H1 (cell line): ENCODE measurements at regions not wholly inside any gene's neighbourhood (a gene's known extent, or its start where the extent isn't known, plus 50 kb on each side); places are given as distances from the start of the nearest gene placed in this dataset.

Experiments
- CTCF ChIA-PET: fragments of 300-600 bp; sonication (Branson Sonifier 250); formaldehyde crosslinking; loops from one replicate; lab custom pipeline; 2021; ENCODE audit not compliant: partially characterized antibody; lab: Charles Lee
- POLR2A ChIA-PET: fragments of 300-600 bp; sonication (Branson Sonifier 250); formaldehyde crosslinking; loops from one replicate; lab custom pipeline; 2021; ENCODE audit warnings: inconsistent platforms; ENCODE audit not compliant: partially characterized antibody; lab: Charles Lee
- DNase-seq, 2 experiments: peaks; one replicate each; pipeline versions ENCODE4 v3.0.0 to v3.0.0-alpha.2; 2010 to 2022; ENCODE audit warnings: low spot score in 2 of 2, low read depth in 1 of 2, mixed read lengths in 1 of 2
- FAIRE-seq: peaks from 2 replicates; lab custom pipeline; 2011; peaks lifted over from hg19 to GRCh38; lab: Jason Lieb, UNC
- H2AFZ ChIP-seq: 2 replicates; pipeline ENCODE4 v1.8.1; 2012; ENCODE audit warnings: low read length, inconsistent platforms
- H2AK5ac ChIP-seq: 2 replicates; pipeline ENCODE4 v1.6.1; 2013; ENCODE audit warnings: low read depth, low read length
- H2BK120ac ChIP-seq: replicated peaks from 2 replicates; pipeline ENCODE3; 2013; ENCODE audit warnings: low read depth, low read length, inconsistent platforms
- H2BK12ac ChIP-seq: 2 replicates; pipeline ENCODE4 v1.6.1; 2013; ENCODE audit warnings: low read depth, low read length
- H2BK15ac ChIP-seq: 2 replicates; pipeline ENCODE4 v1.6.1; 2013; ENCODE audit warnings: low read length
- H2BK20ac ChIP-seq: 2 replicates; pipeline ENCODE4 v1.6.1; 2013; ENCODE audit warnings: low read length
- H2BK5ac ChIP-seq: 2 replicates; pipeline ENCODE4 v1.6.1; 2013; ENCODE audit warnings: low read depth, low read length
- H3K14ac ChIP-seq: 2 replicates; pipeline ENCODE4 v1.6.1; 2013; ENCODE audit warnings: inconsistent platforms; ENCODE audit not compliant: insufficient read length
- H3K18ac ChIP-seq: 2 replicates; pipeline ENCODE4 v1.6.1; 2013; ENCODE audit warnings: low read length; ENCODE audit errors: extremely low read depth
- H3K23ac ChIP-seq: 2 replicates; pipeline ENCODE4 v1.6.1; 2013; ENCODE audit warnings: inconsistent platforms; ENCODE audit not compliant: insufficient read length
- H3K23me2 ChIP-seq: 2 replicates; pipeline ENCODE4 v1.6.1; 2013; ENCODE audit warnings: low read depth, low read length
- H3K27ac ChIP-seq: 2 replicates; pipeline ENCODE4 v1.6.1; 2011; ENCODE audit warnings: low read depth, low read length, inconsistent platforms
- H3K27me3 ChIP-seq, 4 experiments: replicated peaks in 1 of 4; 1 replicate in 1 of 4; 2 replicates in 3 of 4; pipeline versions ENCODE4 v1.6.1 to v1.8.1; 2011 to 2013; ENCODE audit warnings: low read length in 3 of 4, mild to moderate bottlenecking in 3 of 4, inconsistent platforms in 2 of 4, mixed read lengths in 2 of 4, moderate library complexity in 1 of 4; ENCODE audit not compliant: control insufficient read depth in 3 of 4, insufficient read depth in 3 of 4; ENCODE audit errors: extremely low read depth in 1 of 4
- H3K36me3 ChIP-seq, 4 experiments: 2 replicates each; pipeline versions ENCODE4 v1.6.1 to v1.8.1; 2011 to 2013; ENCODE audit warnings: mild to moderate bottlenecking in 4 of 4, low read length in 3 of 4, moderate library complexity in 2 of 4, control low read depth in 1 of 4, inconsistent platforms in 1 of 4; ENCODE audit not compliant: insufficient read depth in 4 of 4, control insufficient read depth in 2 of 4
- H3K4ac ChIP-seq: replicated peaks from 2 replicates; pipeline ENCODE3; 2013; ENCODE audit warnings: low read length, low read depth, mixed read lengths, inconsistent platforms; ENCODE audit not compliant: insufficient read length
- H3K4me1 ChIP-seq, 4 experiments: replicated peaks in 1 of 4; 1 replicate in 1 of 4; 2 replicates in 3 of 4; pipeline versions ENCODE4 v1.6.1 to v1.8.1; 2011 to 2013; ENCODE audit warnings: low read length in 3 of 4, inconsistent platforms in 2 of 4, mixed read lengths in 1 of 4; ENCODE audit not compliant: insufficient read depth in 4 of 4, control insufficient read depth in 3 of 4
- H3K4me2 ChIP-seq, 2 experiments: 2 replicates each; pipeline versions ENCODE4 v1.6.1 to v1.8.1; 2011 to 2013; ENCODE audit warnings: low read depth in 2 of 2, low read length in 2 of 2, control low read depth in 1 of 2, inconsistent platforms in 1 of 2, mild to moderate bottlenecking in 1 of 2; ENCODE audit not compliant: insufficient read depth in 1 of 2
- H3K4me3 ChIP-seq, 4 experiments: fragments of 200-600, 300-600 bp in 1 of 4; sonication (generic), shearing (Covaris generic), sonication (Bioruptor Twin) in 1 of 4; 2 replicates each; pipeline versions ENCODE4 v1.5.1 to v1.8.1; 2011 to 2016; ENCODE audit warnings: low read length in 4 of 4, low read depth in 3 of 4, control low read depth in 2 of 4, inconsistent platforms in 2 of 4, mild to moderate bottlenecking in 2 of 4, mixed read lengths in 1 of 4, moderate library complexity in 1 of 4; ENCODE audit not compliant: insufficient read depth in 2 of 4; ENCODE audit errors: extremely low read depth in 1 of 4
- H3K56ac ChIP-seq: replicated peaks from 2 replicates; pipeline ENCODE3; 2013; ENCODE audit warnings: low read depth, mild to moderate bottlenecking, mixed read lengths, low read length, inconsistent platforms; ENCODE audit not compliant: insufficient read length
- H3K79me1 ChIP-seq: 2 replicates; pipeline ENCODE4 v1.6.1; 2013; ENCODE audit warnings: low read depth, low read length, control low read depth
- H3K79me2 ChIP-seq, 2 experiments: 2 replicates each; pipeline versions ENCODE4 v1.6.1 to v1.8.1; 2012 to 2013; ENCODE audit warnings: low read length in 2 of 2, mild to moderate bottlenecking in 2 of 2, inconsistent platforms in 1 of 2; ENCODE audit not compliant: insufficient read depth in 2 of 2, control insufficient read depth in 1 of 2
- H3K9ac ChIP-seq, 4 experiments: replicated peaks in 1 of 4; 1 replicate in 1 of 4; 2 replicates in 3 of 4; pipeline versions ENCODE4 v1.6.1 to v1.8.1; 2011 to 2013; ENCODE audit warnings: low read depth in 3 of 4, low read length in 3 of 4, control low read depth in 2 of 4, mild to moderate bottlenecking in 2 of 4, moderate library complexity in 2 of 4, inconsistent platforms in 1 of 4; ENCODE audit errors: extremely low read depth in 1 of 4
- H3K9me3 ChIP-seq, 2 experiments: 2 replicates each; pipeline versions ENCODE4 v1.6.1 to v1.8.1; 2012 to 2013; ENCODE audit warnings: mild to moderate bottlenecking in 2 of 2, moderate library complexity in 2 of 2, control low read depth in 1 of 2, inconsistent platforms in 1 of 2, low read depth in 1 of 2, low read length in 1 of 2, mixed read lengths in 1 of 2; ENCODE audit not compliant: insufficient read depth in 2 of 2
- H4K20me1 ChIP-seq, 2 experiments: replicated peaks in 1 of 2; 2 replicates each; pipeline versions ENCODE3 to v1.8.1; 2011 to 2013; ENCODE audit warnings: inconsistent platforms in 2 of 2, low read length in 2 of 2, mild to moderate bottlenecking in 1 of 2; ENCODE audit not compliant: insufficient read depth in 2 of 2, control insufficient read depth in 1 of 2
- H4K5ac ChIP-seq: 2 replicates; pipeline ENCODE4 v1.6.1; 2013; ENCODE audit warnings: low read length, low read depth, mixed read lengths, inconsistent platforms; ENCODE audit not compliant: insufficient read length
- H4K8ac ChIP-seq: 2 replicates; pipeline ENCODE4 v1.8.0; 2013; ENCODE audit warnings: mild to moderate bottlenecking, moderate library complexity, low read length, inconsistent platforms; ENCODE audit not compliant: insufficient read depth; ENCODE audit errors: extremely low read depth
- H4K91ac ChIP-seq: replicated peaks from 2 replicates; pipeline ENCODE3; 2013; ENCODE audit warnings: low read length, mixed read lengths, inconsistent platforms; ENCODE audit not compliant: insufficient read length
- ASH2L ChIP-seq: fragments of 200-600, 300-600 bp; sonication (generic); IDR thresholded peaks from one replicate; pipeline ENCODE4 v1.7.1; 2017; ENCODE audit warnings: low read length
- CREB1 ChIP-seq: IDR thresholded peaks from 2 replicates; pipeline ENCODE4 v1.6.1; 2012; ENCODE audit warnings: inconsistent platforms
- GTF2F1 ChIP-seq: IDR thresholded peaks from 2 replicates; pipeline ENCODE4 v1.6.1; 2012; ENCODE audit warnings: low read depth, low read length, improper control_type of control experiment, borderline replicate concordance
- JUND ChIP-seq: IDR thresholded peaks from 2 replicates; pipeline ENCODE4 v1.6.1; 2011; ENCODE audit warnings: mild to moderate bottlenecking, improper control_type of control experiment, low read length
- NANOG ChIP-seq: IDR thresholded peaks from 2 replicates; pipeline ENCODE4 v1.6.1; 2011; ENCODE audit warnings: low read length, low read depth, mild to moderate bottlenecking, inconsistent platforms; ENCODE audit not compliant: insufficient read depth, poor library complexity, severe bottlenecking
- RNF2 ChIP-seq: fragments of 200-900, 300-1000 bp; sonication (generic); IDR thresholded peaks from 2 replicates; pipeline ENCODE4 v1.7.1; 2016; ENCODE audit warnings: borderline replicate concordance, low read depth, mild to moderate bottlenecking, antibody characterized with exemption, low read length; ENCODE audit not compliant: poor library complexity, severe bottlenecking; ENCODE audit errors: missing control alignments
- SP1 ChIP-seq: IDR thresholded peaks from 2 replicates; pipeline ENCODE4 v1.6.1; 2011; ENCODE audit warnings: low read depth, low read length
- SP4 ChIP-seq: IDR thresholded peaks from 2 replicates; pipeline ENCODE4 v1.6.1; 2012; ENCODE audit warnings: low read length, inconsistent platforms
- SUZ12 ChIP-seq: fragments of 200-600 bp; sonication (generic); IDR thresholded peaks from 2 replicates; pipeline ENCODE4 v1.6.1; 2012; ENCODE audit warnings: mild to moderate bottlenecking, inconsistent platforms, low read length, moderate library complexity, mixed read lengths
- WGBS, 2 experiments: shearing (Covaris generic) in 1 of 2; methylation state at CpG; one replicate each; pipeline versions ENCODE4 v1.1.6 to v1.1.7; 2013 to 2015; ENCODE audit warnings: low lambda C conversion rate in 2 of 2, mixed read lengths in 2 of 2, inconsistent platforms in 1 of 2, low coverage in 1 of 2, missing lambda C conversion rate in 1 of 2; ENCODE audit not compliant: insufficient replicate concordance in 2 of 2, insufficient coverage in 1 of 2, insufficient read length in 1 of 2; ENCODE audit errors: extremely low coverage in 1 of 2, missing lambda C conversion rate in 1 of 2; 5-methylcytosine and 5-hydroxymethylcytosine counted together
- TF ChIP-seq, protein P1 (sequence below): IDR thresholded peaks from 2 replicates; pipeline ENCODE4 v1.6.1; 2011; ENCODE audit warnings: low read depth, mild to moderate bottlenecking, low read length; ENCODE audit not compliant: insufficient read depth

DNA sequence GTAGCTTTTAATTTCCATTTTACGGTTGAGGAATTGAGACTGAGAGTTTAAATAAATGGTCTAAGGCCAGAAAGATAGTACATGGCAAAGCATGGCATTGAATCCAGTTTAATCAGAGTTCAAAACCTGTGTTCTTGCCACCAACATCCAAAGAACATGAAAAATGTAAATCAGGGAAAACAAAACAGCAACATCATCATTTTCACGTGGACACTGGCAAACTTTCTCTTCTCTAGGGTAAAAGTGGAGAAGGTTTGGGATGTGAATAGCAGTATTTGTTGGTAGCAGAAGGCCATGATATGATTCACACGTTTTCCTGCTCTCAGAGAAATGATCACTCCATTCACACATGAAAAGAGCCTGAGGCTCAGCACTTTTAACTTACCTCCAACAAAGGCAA is 357.7 kb downstream of the UQCRFS1 start:
- Histone ChIP-seq H3K79me1 (no peaks in the 10 kb centered on the region), H3K4me2 (no peak overlapping the region), H2BK20ac (no peak overlapping the region), H3K23me2 (no peaks in the 10 kb centered on the region), H3K4me1 (no peaks in the 10 kb centered on the region), H2AK5ac (no peak overlapping the region), H2BK120ac (no peak overlapping the region), H3K4ac (no peak overlapping the region), H2BK5ac (no peak overlapping the region), H3K56ac (no peak overlapping the region), H4K8ac (no peak overlapping the region), H3K36me3 (no peaks in the 10 kb centered on the region), H3K4me3 (no peak overlapping the region), H3K9me3 (peaks cover 0 to 4% of the 10 kb centered on the region in 2 experiments; a peak in 1 of 4 replicates), H4K5ac (no peak overlapping the region), H3K27ac (no peak overlapping the region), H4K20me1 (no peaks in the 10 kb centered on the region), H4K91ac (no peak overlapping the region), H3K14ac (no peak overlapping the region), H2BK12ac (no peak overlapping the region), H2BK15ac (no peak overlapping the region), H2AFZ (no peak overlapping the region), H3K18ac (no peak overlapping the region), H3K23ac (no peak overlapping the region), H3K79me2 (no peaks in the 10 kb centered on the region), H3K27me3 (peaks cover 0 to 1% (median 0%) of the 10 kb centered on the region in 4 experiments; a peak in 2 of 7 replicates), H3K9ac (no peak overlapping the region)
- no peak for FAIRE-seq
- ChIA-PET CTCF (interaction anchor here (0.8 to 2.4 kb wide), 4 partner anchors 24 to 283 kb away, joined by 3 to 13 read pairs (median 8); no protein-coding TSS in a partner anchor), POLR2A (no interaction called here)
- no peak for DNase-seq
- 78% methylated on average over 3 of the region's 3 CpGs; no CpG with 5 or more reads in 1 of the 2 experiments for WGBS, 2 experiments
- no peak for TF ChIP-seq CREB1
- no peak for TF ChIP-seq SP1
- no peak for TF ChIP-seq SP4
- no peak for TF ChIP-seq RNF2
- TF ChIP-seq GTF2F1, result no peak
- TF ChIP-seq ASH2L, result no peak
- no peak for TF ChIP-seq NANOG
- TF ChIP-seq, protein P1, sequence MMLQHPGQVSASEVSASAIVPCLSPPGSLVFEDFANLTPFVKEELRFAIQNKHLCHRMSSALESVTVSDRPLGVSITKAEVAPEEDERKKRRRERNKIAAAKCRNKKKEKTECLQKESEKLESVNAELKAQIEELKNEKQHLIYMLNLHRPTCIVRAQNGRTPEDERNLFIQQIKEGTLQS, result no peak
- TF ChIP-seq JUND, result no peak
- TF ChIP-seq SUZ12, result no peak
